HEK293 (cell line): ENCODE measurements at regions not wholly inside any gene's neighbourhood (a gene's known extent, or its start where the extent isn't known, plus 50 kb on each side); places are given as distances from the start of the nearest gene placed in this dataset.

ENCODE experiments used
- CTCF ChIP-seq: fragments of 450-650 bp; formaldehyde crosslinking; IDR thresholded peaks from 2 replicates; pipeline ENCODE4 v1.5.1; 2016; ENCODE audit warnings: missing biosample characterization, missing genetic modification characterization
- EGR2 ChIP-seq: fragments of 450-650 bp; formaldehyde crosslinking; IDR thresholded peaks from 2 replicates; pipeline ENCODE4 v1.5.1; 2016; ENCODE audit warnings: low read depth, missing biosample characterization, missing genetic modification characterization
- GLIS2 ChIP-seq: fragments of 450-650 bp; formaldehyde crosslinking; IDR thresholded peaks from 2 replicates; pipeline ENCODE4 v1.5.1; 2016; ENCODE audit warnings: missing biosample characterization, missing genetic modification characterization
- KLF1 ChIP-seq: fragments of 450-650 bp; formaldehyde crosslinking; IDR thresholded peaks from 2 replicates; pipeline ENCODE4 v1.5.1; 2016; ENCODE audit warnings: missing biosample characterization, missing genetic modification characterization
- MZF1 ChIP-seq: fragments of 450-650 bp; formaldehyde crosslinking; IDR thresholded peaks from 2 replicates; pipeline ENCODE4 v1.5.1; 2017; ENCODE audit warnings: missing biosample characterization, missing genetic modification characterization, borderline replicate concordance
- PRDM10 ChIP-seq: fragments of 450-650 bp; formaldehyde crosslinking; IDR thresholded peaks from 2 replicates; pipeline ENCODE4 v1.5.1; 2016; ENCODE audit warnings: missing biosample characterization, missing genetic modification characterization
- PRDM6 ChIP-seq: fragments of 450-650 bp; formaldehyde crosslinking; IDR thresholded peaks from 2 replicates; pipeline ENCODE4 v1.5.1; 2017; ENCODE audit warnings: missing biosample characterization, missing genetic modification characterization
- REST ChIP-seq: fragments of 450-650 bp; formaldehyde crosslinking; IDR thresholded peaks from 2 replicates; pipeline ENCODE4 v1.5.1; 2016; ENCODE audit warnings: missing biosample characterization, missing genetic modification characterization
- SCRT2 ChIP-seq: fragments of 450-650 bp; formaldehyde crosslinking; IDR thresholded peaks from 2 replicates; pipeline ENCODE4 v1.5.1; 2016; ENCODE audit warnings: missing biosample characterization, missing genetic modification characterization
- ZNF16 ChIP-seq: fragments of 450-650 bp; formaldehyde crosslinking; IDR thresholded peaks from 2 replicates; pipeline ENCODE4 v1.5.1; 2016; ENCODE audit warnings: low read depth, missing biosample characterization, missing genetic modification characterization
- ZNF175 ChIP-seq: fragments of 450-650 bp; formaldehyde crosslinking; IDR thresholded peaks from 2 replicates; pipeline ENCODE4 v1.5.1; 2016; ENCODE audit warnings: missing biosample characterization, missing genetic modification characterization
- ZNF23 ChIP-seq: fragments of 450-650 bp; formaldehyde crosslinking; IDR thresholded peaks from 2 replicates; pipeline ENCODE4 v1.5.1; 2016; ENCODE audit warnings: missing biosample characterization, missing genetic modification characterization, borderline replicate concordance

GRCh38 chr11:70711095-70711910, 313.0 kb downstream of the CTTN start:
- TF ChIP-seq EGR2 (tag by site-specific recombination) (no peak), ZNF175 (no peak), PRDM10 (tag by site-specific recombination) (no peak), ZNF23 (tag by site-specific recombination) (no peak), CTCF (tag by site-specific recombination) (no peak), PRDM6 (tag by site-specific recombination) (no peak), REST (tag by site-specific recombination) (no peak), SCRT2 (tag by site-specific recombination) (no peak), KLF1 (tag by site-specific recombination) (no peak), GLIS2 (tag by site-specific recombination) (no peak), MZF1 (tag by site-specific recombination) (no peak), ZNF16 (no peak)
